Right lobe of liver (tissue), 6 donors: ENCODE measurements at regions not wholly inside any gene's neighbourhood (a gene's known extent, or its start where the extent isn't known, plus 50 kb on each side); places are given as distances from the start of the nearest gene placed in this dataset.

Experiments
- ATAC-seq, 4 donors: fragments of 200-7000 bp; cut with Tn5 transposase; one replicate each; pipeline ENCODE4 v1.9.1; 2020; ENCODE audit warnings: mild to moderate bottlenecking in 4 of 4, moderate library complexity in 4 of 4
- DNase-seq, 3 donors: peaks; one replicate each; pipeline ENCODE4 v3.0.0-alpha.2; 2020
- H3K27ac ChIP-seq, 3 donors: fragments of 200-600 bp; one replicate each; pipeline ENCODE4 v1.8.0; 2022
- H3K27me3 ChIP-seq, 2 donors: fragments of 200-600 bp; one replicate each; pipeline ENCODE4 v1.8.0; 2022
- H3K36me3 ChIP-seq, 4 donors: fragments of 200-600 bp; sonication (generic) in 1 of 4; one replicate each; pipeline versions ENCODE4 v1.5.1 to v1.8.0; 2017 to 2022; ENCODE audit warnings: control low read depth in 1 of 4
- H3K4me1 ChIP-seq, 4 donors: fragments of 200-600 bp; sonication (generic) in 1 of 4; one replicate each; pipeline versions ENCODE4 v1.5.1 to v1.8.0; 2017 to 2022; ENCODE audit warnings: control low read depth in 1 of 4
- H3K4me3 ChIP-seq, 3 donors: fragments of 200-600 bp; one replicate each; pipeline ENCODE4 v1.8.0; 2022
- H3K9me3 ChIP-seq, 4 donors: fragments of 200-600 bp; sonication (generic) in 1 of 4; one replicate each; pipeline versions ENCODE4 v1.5.1 to v1.8.0; 2017 to 2022; ENCODE audit warnings: control low read depth in 1 of 4
- POLR2A ChIP-seq: fragments of 450-650 bp; IDR thresholded peaks from one replicate; pipeline ENCODE4 v1.6.1; 2017; ENCODE audit warnings: antibody characterized with exemption, mild to moderate bottlenecking
- WGBS: methylation state at CpG from one replicate; pipeline ENCODE4 v1.1.6; 2018; ENCODE audit warnings: low coverage, low lambda C conversion rate; ENCODE audit not compliant: insufficient coverage; ENCODE audit errors: missing lambda C conversion rate; 5-methylcytosine and 5-hydroxymethylcytosine counted together
- intact Hi-C, 2 donors: fragments of 100-400 bp; cut with DNase I; formaldehyde crosslinking; loops; one replicate each; pipeline versions ENCODE4 v1.11.2 to v1.14.1; 2022
- TF ChIP-seq, protein P1 (sequence below), 4 donors: fragments of 200-600 bp in 3 of 4; fragments of 450-650 bp in 1 of 4; IDR thresholded peaks; one replicate each; pipeline versions ENCODE4 v1.5.1 to v1.8.0; 2016 to 2022; ENCODE audit warnings: antibody characterized with exemption in 4 of 4, mild to moderate bottlenecking in 2 of 4
- donor health status: DM: no; HTN: yes; CAD: no.
- donor health status: DM: no; HTN: no; CAD: no.
- donor health status: DM: no; HTN: no; CAD: no.
- donor health status: DM: no; HTN: yes; CAD: no.
- donor health status: DM: no; HTN: yes; CAD: no.

GRCh38 chr12:90407841-90408240 is 547.1 kb downstream of the CCER1 start:
- no peak for ATAC-seq

GRCh38 chr12:90404071-90404470 is 550.9 kb downstream of the CCER1 start:
- Histone ChIP-seq H3K36me3 (no peaks in the 10 kb centered on the region), H3K9me3 (no peaks in the 10 kb centered on the region), H3K4me1 (no peaks in the 10 kb centered on the region), H3K27ac (no peak overlapping the region), H3K4me3 (no peak overlapping the region), H3K27me3 (no peaks in the 10 kb centered on the region)
- no peak for TF ChIP-seq POLR2A
- TF ChIP-seq, protein P1, sequence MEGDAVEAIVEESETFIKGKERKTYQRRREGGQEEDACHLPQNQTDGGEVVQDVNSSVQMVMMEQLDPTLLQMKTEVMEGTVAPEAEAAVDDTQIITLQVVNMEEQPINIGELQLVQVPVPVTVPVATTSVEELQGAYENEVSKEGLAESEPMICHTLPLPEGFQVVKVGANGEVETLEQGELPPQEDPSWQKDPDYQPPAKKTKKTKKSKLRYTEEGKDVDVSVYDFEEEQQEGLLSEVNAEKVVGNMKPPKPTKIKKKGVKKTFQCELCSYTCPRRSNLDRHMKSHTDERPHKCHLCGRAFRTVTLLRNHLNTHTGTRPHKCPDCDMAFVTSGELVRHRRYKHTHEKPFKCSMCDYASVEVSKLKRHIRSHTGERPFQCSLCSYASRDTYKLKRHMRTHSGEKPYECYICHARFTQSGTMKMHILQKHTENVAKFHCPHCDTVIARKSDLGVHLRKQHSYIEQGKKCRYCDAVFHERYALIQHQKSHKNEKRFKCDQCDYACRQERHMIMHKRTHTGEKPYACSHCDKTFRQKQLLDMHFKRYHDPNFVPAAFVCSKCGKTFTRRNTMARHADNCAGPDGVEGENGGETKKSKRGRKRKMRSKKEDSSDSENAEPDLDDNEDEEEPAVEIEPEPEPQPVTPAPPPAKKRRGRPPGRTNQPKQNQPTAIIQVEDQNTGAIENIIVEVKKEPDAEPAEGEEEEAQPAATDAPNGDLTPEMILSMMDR (IDR thresholded peaks at IDR 0.05) = no peak
- DNase-seq (no peak), ATAC-seq (no peak)
- intact Hi-C loops = no loop called here

More at GRCh38 chr12:90407841-90408240, 547.1 kb downstream of the CCER1 start:
- H3K4me3 ChIP-seq = no peak overlapping the region
- intact Hi-C loops = no loop called here
- TF ChIP-seq POLR2A = no peak
- TF ChIP-seq, protein P1 (IDR thresholded peaks at IDR 0.05) = no peak
- H3K27ac ChIP-seq = no peak overlapping the region
- no peaks in the 10 kb centered on the region for H3K9me3 ChIP-seq
- H3K4me1 ChIP-seq = no peaks in the 10 kb centered on the region
- WGBS = 53% methylated on average over 2 of the region's 2 CpGs
- H3K36me3 ChIP-seq = no peaks in the 10 kb centered on the region
- DNase-seq = no peak
- no peaks in the 10 kb centered on the region for H3K27me3 ChIP-seq

GRCh38 chr12:90401185-90401584 is 553.8 kb downstream of the CCER1 start:
- H3K27me3 ChIP-seq = no peaks in the 10 kb centered on the region
- TF ChIP-seq, protein P1 (IDR thresholded peaks at IDR 0.05) = no peak
- no peak for TF ChIP-seq POLR2A
- H3K9me3 ChIP-seq = no peaks in the 10 kb centered on the region
- intact Hi-C loops = no loop called here
- H3K4me1 ChIP-seq = no peaks in the 10 kb centered on the region
- 68% methylated on average over 2 of the region's 2 CpGs for WGBS
- no peaks in the 10 kb centered on the region for H3K36me3 ChIP-seq
- no peak for ATAC-seq
- DNase-seq = no peak
- no peak overlapping the region for H3K27ac ChIP-seq
- no peak overlapping the region for H3K4me3 ChIP-seq

- no peaks in the 10 kb centered on the region for H3K4me1 ChIP-seq
- DNase-seq = no peak
- intact Hi-C loops = no loop called here
- H3K27ac ChIP-seq = no peak overlapping the region
- no peaks in the 10 kb centered on the region for H3K9me3 ChIP-seq
- no peak for TF ChIP-seq POLR2A
- TF ChIP-seq, protein P1 (IDR thresholded peaks at IDR 0.05) = no peak
- ATAC-seq = no peak
- H3K36me3 ChIP-seq = no peaks in the 10 kb centered on the region
- no peak overlapping the region for H3K4me3 ChIP-seq
- H3K27me3 ChIP-seq = no peaks in the 10 kb centered on the region
Observed at GRCh38 chr12:90399357-90399756, 555.6 kb downstream of the CCER1 start.

- no peak for TF ChIP-seq POLR2A
- TF ChIP-seq, protein P1 (IDR thresholded peaks at IDR 0.05) = no peak
- Histone ChIP-seq H3K4me1 (no peaks in the 10 kb centered on the region), H3K36me3 (no peaks in the 10 kb centered on the region), H3K27me3 (no peaks in the 10 kb centered on the region), H3K9me3 (no peaks in the 10 kb centered on the region), H3K27ac (no peak overlapping the region), H3K4me3 (no peak overlapping the region)
- DNase-seq = no peak
- ATAC-seq = no peak
- intact Hi-C loops = no loop called here
Observed at GRCh38 chr12:90398285-90398836, 556.6 kb downstream of the CCER1 start.
